Ammon's horn (tissue), 1 donor: ENCODE measurements at regions not wholly inside any gene's neighbourhood (a gene's known extent, or its start where the extent isn't known, plus 50 kb on each side); places are given as distances from the start of the nearest gene placed in this dataset.
A peak's percentile ranks its signal among the peaks of the same experiment; 100 is the strongest.
"Not testable (repeated sequence)": the region's sequence is repeated elsewhere in the genome, so short reads cannot be mapped to it uniquely, and the experiment has no call there.

Source experiments
- DNase-seq: peaks from one replicate; pipeline ENCODE4 v3.0.0-alpha.2; 2016; ENCODE audit warnings: low spot score

GRCh38 chr17:45554479-45554878 lies 64.0 kb upstream of the PLEKHM1 start:
- not testable (repeated sequence) for DNase-seq

GRCh38 chr17:45558821-45559220 lies 68.3 kb upstream of the PLEKHM1 start:
- not testable (repeated sequence) for DNase-seq

- DNase-seq, result not testable (repeated sequence)
Observed at GRCh38 chr17:45562868-45563267, 72.3 kb upstream of the PLEKHM1 start.

GRCh38 chr17:45563283-45563682 lies 72.8 kb upstream of the PLEKHM1 start:
- DNase-seq, result not testable (repeated sequence)

GRCh38 chr17:45568275-45568674 lies 77.8 kb upstream of the PLEKHM1 start:
- not testable (repeated sequence) for DNase-seq

- DNase-seq, result not testable (repeated sequence)
Observed at GRCh38 chr17:45573326-45573725, 82.8 kb upstream of the PLEKHM1 start.

- peak; percentile 1 for DNase-seq
Observed at GRCh38 chr17:45573924-45574770, 83.6 kb upstream of the PLEKHM1 start.

GRCh38 chr17:45575126-45575885 lies 84.8 kb upstream of the PLEKHM1 start:
- peak; percentile 1 for DNase-seq

GRCh38 chr17:45576527-45577307 lies 86.2 kb upstream of the PLEKHM1 start:
- peak; percentile 3 for DNase-seq

GRCh38 chr17:45577571-45578279 lies 87.2 kb upstream of the PLEKHM1 start:
- peak; percentile 63 for DNase-seq

GRCh38 chr17:45578516-45579455 lies 88.3 kb upstream of the PLEKHM1 start:
- peak; percentile 8 for DNase-seq

GRCh38 chr17:45579529-45580495 lies 89.3 kb upstream of the PLEKHM1 start:
- DNase-seq, result peak; percentile 64

- DNase-seq, result no peak
Observed at GRCh38 chr17:45580924-45581323, 90.4 kb upstream of the PLEKHM1 start.

- DNase-seq, result no peak
Observed at GRCh38 chr17:45581860-45582259, 91.3 kb upstream of the PLEKHM1 start.

GRCh38 chr17:45584092-45585036 lies 93.8 kb upstream of the PLEKHM1 start:
- peak; percentile 86 for DNase-seq

- DNase-seq, result peak; percentile 96
Observed at GRCh38 chr17:45585037-45585733, 94.7 kb upstream of the PLEKHM1 start.
